Pons (tissue), 1 donor: ENCODE measurements at regions not wholly inside any gene's neighbourhood (a gene's known extent, or its start where the extent isn't known, plus 50 kb on each side); places are given as distances from the start of the nearest gene placed in this dataset.
"Not testable (repeated sequence)": the region's sequence is repeated elsewhere in the genome, so short reads cannot be mapped to it uniquely, and the experiment has no call there.

Experiments used
- DNase-seq: peaks from one replicate; pipeline ENCODE4 v3.0.0-alpha.2; 2016; ENCODE audit warnings: low spot score

DNA sequence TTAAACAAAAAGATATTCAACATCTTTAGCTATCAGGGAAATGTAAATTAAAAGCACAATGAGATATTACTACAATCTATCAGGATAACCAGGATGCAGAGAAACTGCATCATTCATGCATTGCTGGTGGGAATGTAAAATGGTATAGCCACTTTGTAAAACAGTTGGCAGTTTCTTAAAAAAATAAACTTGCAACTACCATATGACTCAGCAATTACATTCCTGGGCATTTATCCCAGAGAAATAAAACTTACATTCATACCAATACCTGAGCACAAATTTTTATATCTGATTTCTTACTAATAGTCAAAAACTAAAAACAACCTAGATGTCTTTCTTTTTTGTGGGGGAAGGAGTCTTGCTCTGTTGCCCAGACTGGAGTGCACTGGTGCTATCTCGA, 190.3 kb upstream of the TAB2 start:
- no peak for DNase-seq

DNA sequence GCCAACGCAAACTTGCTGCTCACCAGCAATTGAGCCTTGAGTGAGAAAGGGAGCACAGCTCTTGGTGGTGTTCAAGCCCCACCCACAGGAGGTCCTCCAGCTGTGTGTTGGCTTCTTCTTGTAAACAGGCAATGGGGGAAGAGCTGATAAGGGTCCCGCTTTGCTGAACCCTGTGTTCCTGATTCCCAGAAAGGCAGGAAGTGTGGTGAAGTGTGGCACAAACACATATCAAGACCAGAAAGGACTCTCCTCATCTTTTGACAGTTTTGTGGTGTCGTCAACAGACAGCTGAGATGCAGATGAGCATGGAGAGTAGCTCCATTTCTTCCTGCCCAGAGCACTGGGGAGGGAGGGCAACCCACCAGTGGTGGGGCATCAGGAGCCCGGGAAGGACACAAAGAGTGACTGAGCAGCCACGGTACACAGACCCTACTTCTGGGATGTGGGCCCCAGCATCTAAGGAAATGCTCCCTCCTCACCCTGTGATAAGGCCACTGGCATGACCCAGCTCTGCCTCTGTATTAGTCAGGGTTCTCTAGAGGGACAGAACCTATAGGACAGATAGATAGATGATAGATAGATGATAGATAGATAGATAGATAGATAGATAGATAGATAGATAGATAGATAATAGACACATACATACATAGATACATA, 188.9 kb upstream of the TAB2 start:
- no peak for DNase-seq

DNA sequence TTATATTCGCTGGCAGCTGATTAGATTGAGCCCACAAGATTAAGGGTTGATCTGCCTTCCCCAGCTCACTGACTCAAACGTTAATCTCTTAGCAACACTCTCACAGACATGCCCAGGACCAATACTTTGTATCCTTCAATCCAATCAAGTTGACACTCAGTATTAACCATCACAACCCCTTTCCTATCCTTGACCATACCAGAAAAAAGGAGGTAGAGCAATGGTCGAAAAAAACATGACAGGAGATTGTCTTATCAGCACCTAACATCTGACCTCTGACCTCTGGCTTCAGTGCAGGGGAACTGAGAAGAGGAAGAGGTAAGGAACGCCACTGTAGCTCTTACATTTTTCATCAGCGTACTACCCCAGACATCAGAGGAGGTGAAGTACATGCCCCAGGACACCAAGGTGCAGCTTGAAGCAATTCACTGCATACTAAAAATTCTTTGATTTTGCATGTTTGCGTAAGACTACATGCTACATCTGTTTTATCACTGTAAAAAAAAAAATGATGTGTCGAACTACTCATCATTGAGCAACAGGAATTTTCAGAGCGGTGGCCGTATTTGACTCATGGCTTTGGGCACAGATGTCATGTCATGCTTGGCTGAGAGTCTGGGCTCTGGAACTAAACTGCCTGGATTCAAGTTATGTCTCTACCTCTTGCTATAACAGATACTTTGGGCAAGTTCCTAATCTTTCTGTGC, 188.0 kb upstream of the TAB2 start:
- DNase-seq = no peak

DNA sequence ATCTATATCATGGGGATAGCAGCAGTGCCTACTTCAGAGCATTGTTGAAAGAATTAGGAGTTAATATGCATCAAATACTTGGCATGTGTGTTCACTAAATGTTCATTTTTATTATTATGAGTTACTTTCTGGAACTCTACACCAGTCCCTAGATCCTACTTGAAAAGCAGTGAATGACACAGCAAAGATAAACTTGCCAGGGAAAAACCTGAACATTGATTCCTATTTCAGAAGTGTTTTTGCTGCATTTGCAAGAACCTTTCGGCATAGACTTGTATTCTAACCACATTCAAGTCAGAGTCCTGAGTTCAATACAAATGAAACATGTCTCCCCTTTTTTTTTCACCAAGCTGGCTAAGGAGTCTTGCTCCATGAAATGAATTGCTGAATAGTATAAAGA, 187.4 kb upstream of the TAB2 start:
- no peak for DNase-seq

DNA sequence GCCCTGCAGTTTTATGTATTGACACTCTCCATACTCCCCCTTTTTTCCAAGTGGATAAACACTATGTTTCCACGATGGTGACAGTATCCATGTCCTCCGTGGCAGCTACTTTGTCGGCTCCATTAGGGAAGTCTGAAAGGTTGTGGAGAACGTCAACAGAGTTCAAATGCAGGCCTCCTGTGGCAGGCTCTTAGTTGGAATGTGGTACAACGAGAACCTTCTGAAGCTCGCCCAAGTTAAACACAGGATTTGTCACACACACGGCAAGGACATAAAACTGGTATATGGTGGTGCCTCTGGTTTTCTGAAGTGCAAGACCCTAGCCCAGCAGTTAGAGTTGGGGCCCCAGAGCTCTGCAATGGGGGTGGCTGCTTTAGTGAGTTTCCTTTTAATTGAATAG, 187.0 kb upstream of the TAB2 start:
- DNase-seq = no peak

DNA sequence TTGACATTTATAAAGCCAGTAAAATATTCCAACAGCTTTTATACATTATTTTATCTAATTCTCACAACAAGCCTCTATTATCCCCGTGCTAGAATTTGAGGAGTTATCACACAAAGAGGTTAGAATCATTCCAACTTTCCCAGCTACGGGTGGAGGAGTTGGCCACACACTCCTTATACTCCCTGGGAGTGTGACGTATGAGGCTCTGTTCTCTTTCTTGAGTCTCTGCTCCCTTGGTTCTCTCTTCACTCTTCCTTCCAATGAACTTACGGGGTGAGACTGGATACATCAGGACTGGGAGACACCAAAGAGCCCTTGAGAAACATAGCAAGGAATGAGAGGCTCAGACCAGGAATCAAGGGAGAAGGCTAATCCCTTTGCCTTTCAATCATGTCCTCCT, 185.6 kb upstream of the TAB2 start:
- DNase-seq = no peak

DNA sequence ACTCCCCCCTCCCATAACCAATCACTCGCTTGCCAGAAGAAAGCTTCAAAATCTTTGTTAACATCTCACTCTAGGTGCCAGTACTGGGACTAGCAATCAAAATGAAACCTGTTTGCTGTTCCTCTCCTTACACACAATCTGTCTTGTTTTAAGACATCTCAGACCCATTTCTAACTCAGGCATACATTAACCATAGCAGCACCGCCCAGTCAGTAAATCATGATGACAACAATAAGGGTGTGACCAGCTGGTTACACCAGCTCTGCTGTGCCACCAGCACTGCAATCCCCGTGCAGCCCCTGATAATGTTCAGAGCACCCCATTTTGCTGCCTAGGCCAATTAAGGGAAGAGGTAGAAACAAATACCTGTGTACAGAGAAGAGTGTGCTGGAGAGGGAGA, 185.2 kb upstream of the TAB2 start:
- DNase-seq = no peak

DNA sequence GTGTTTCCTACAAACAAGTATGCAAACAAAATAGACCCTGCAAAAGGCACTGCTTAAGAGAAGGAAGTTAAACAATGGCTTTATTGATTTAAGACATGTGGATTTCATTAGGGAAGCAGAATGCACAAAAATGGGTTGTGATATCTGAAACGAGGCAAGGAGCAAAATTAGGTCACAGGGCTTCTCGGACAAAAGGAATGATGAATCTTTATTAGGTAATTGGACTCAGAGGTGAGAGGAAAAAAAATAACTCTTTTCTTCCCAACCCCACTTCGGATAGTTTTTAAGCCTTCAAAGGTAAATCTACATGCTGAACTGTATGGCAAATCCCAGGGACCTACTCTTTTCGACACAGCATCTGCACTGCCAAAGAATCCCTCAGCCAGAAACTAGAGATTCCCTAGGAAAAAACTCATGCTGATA, 183.0 kb upstream of the TAB2 start:
- no peak for DNase-seq

DNA sequence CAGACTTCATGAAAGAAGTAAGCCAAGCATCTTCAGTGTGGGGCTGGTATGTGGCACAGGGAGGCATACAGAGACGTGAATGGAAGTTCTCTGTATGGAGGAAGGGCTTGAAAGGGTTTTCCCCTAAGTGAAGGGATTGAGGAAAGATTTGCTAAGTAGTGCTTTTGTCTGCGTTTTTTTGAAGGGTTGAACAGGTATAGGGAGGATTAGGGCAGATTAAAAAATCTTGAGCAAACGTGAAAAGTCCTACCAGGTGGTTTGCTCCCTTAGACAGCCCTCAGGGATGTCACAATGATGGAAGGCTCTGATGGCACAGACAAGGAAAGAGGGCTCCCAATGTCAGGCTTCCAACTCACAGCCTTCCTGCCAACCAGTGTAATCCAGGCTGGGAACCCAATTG, 181.7 kb upstream of the TAB2 start:
- no peak for DNase-seq

DNA sequence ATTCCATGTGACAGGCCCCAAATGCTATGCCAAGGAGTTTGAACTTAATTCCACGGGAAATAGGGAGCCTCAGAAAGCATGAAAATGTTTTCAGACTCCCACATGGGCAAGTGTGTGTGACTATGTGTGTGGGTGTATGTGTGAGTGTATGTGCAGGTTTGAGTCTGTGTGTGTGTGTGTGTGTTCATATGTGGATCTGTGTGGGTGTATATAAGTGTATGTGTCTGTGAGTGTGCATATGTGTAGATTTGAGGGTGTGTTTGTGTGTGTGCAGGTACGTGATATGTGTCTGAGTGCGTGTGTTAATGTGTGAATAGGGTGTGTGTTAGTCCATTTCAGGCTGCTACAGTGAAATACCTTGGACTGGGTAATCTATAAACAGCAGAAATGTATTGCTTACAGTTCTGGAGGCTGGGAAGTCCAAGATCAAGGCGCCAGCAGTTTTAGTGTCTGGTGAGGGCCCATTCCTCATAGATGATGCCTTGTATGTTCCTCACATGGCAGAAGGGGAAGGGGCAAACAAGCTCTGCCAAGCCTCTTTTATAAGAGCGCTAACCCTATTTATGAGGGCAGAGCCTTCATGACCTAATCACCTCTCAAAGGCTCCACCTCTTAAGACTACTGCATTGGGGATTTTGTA, 181.1 kb upstream of the TAB2 start:
- DNase-seq = no peak

DNA sequence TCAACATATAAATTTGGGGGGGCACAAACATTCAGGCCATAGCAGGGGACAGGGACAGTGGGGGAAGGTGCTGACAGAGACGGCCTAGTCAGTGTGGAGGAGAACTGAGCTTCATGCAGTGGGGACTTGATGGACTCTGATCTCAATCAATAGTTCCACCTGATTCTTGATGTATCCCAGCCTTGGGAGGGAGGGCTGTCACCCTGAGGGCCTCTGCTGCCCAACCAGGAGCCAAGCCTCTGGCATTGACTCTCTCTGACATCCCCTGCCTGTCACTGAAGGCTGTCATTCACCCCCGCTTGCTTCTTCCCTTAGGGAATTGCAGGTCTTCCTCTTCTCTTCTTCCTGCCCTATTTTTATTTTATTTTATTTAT, 180.6 kb upstream of the TAB2 start:
- DNase-seq = no peak

DNA sequence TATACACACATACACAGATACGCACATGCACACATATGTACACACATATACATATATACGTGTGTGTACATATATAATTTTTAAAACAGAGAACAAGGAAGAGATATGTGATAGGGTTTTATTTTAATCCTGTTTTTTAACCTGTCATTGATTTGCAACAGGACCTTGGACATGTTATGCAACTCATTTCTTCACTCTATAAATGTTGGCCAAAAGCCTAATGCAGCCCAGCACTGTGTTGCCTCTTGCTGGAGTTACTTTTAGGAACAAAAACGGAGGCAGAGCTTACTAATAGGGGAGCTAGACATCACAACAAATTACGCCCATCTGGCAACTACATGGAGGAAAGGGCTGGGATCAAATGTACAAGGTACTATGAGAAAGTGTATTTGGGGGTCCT, 179.9 kb upstream of the TAB2 start:
- no peak for DNase-seq

DNA sequence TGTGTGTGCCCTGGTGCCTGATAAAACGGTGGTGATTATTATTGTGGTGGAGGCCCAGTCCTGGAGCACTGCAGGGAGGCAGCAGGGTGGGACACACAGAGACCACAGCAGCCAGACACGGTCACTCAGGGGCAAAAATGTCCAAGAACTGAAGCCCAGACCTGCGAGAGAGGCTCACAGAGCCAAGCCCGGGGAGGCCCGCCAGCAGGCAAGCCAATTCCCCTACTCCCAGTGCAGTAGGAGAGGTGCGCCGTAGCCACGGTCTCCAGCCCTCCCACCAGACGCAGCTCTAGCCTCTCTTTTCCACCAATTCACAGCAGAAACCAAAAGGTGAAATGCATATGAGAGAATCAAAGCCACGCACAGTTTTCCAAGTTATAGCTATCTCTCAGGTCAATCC, 179.4 kb upstream of the TAB2 start:
- no peak for DNase-seq

DNA sequence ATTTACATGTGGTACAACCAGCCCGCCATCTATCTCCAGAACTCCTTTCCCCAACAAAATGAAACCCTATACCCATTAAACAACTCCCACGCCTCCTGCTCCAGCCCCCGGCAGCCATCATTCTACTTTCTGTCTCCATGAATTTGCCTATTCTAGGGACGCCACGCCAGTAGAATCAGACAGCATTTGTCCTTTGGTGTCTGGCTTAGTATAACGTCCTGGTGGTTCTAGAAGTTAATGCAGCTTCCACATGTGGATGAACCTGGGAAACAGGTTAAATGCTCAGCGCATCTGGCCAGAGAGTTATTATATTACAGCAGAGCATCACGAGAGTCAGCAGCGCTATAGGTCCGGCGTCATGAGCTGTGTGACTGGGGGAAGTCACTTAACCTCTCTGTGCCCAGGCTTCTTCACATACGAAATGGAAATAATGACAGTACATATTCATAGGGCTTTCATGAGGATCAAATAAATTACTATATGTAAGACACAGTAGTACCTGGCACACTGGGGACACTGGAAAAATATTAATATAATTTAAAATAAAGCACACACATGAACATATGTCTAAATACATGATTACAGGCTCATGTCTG, 178.7 kb upstream of the TAB2 start:
- DNase-seq = no peak

DNA sequence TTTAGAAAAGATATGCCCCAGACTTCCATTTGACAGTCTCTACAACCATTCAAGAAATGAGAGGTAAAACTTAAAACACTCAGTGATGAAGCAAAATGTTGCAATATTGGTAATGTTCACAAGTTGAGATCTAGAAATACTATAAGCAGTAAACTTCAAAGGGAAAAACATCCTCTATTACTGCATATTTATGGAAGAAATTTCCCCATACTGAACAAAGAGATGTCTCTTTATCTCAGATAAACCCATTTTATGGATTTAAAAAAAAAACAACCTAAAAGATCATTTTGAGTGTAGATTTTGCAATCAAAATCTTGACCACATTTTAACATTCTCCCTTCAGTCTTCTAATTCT, 177.8 kb upstream of the TAB2 start:
- DNase-seq = no peak

DNA sequence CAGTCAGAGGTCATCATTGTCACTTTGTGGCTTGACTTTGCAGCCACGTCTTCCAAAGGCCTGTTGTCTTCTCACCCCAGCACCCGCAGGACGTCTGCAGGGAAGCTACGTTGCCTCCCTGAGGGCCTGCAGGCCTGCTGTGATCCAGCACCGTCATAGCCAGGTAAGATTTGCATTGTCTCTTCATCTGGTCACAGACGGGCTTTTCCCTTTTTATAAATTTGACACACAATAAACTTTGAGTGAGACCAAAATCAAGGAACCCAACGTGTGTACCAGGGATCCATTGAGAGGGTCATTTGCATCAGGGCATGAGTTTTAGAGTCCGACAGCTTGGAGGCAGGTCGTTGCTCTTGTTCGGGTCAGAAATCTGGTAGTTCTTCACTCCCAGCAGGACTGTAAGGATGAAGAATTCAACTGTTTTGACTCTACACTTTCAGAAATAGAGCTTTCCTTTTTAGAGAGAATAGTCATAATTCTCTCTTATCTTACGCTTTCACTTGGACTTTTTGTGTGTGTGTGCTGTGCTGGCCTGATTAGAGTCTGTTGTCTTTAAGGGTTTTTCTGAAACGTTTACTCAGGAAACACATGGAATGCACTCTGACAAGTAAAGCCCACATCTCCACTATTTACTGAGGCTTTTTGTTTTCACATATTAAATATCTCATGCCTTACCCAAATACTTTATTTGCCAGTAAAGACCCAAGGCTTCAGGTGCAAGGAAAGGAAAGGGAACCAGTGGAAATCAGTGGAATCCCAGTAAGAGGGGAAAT, 177.2 kb upstream of the TAB2 start:
- DNase-seq = no peak

DNA sequence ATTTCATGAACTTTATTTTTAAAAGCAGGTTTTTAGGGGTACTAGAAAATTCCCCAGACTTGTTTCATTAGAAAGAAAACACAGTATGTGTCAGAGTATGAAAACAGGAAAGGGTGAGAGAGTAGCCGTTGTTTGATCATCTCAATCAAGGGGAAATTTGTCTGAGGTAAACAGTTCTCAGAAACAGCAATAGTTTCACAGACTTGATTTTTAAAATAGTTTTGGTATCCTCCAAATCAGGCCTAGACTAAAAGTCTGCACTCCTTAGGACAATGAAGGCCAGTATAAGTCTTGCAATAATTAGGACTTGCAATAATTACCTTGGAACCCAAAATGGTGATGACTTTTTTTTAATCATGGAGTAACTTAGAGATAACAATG, 176.6 kb upstream of the TAB2 start:
- DNase-seq = no peak

DNA sequence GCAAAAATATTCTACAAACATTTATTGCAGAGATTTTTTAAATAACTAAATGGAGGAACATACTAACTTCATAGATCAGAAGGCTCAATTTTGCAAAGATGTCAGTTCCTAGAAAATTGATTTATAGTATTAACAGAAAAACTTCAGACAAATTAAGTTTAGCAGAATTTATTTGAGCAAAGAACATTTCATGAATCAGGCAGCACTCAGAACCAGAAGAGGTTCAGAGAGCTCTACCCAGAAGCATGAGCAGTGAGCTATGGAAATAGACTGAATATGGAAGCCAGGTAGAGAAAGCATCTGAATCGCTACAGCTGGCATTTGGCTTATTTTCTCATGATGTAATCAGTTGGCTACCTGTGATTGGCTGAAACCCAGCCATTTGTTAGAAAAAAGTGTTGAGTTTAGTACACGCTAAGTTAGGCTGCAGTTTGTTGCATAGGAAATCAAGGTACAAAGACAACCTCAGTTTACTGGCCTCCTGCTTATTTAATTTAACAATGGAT, 174.5 kb upstream of the TAB2 start:
- DNase-seq = no peak

DNA sequence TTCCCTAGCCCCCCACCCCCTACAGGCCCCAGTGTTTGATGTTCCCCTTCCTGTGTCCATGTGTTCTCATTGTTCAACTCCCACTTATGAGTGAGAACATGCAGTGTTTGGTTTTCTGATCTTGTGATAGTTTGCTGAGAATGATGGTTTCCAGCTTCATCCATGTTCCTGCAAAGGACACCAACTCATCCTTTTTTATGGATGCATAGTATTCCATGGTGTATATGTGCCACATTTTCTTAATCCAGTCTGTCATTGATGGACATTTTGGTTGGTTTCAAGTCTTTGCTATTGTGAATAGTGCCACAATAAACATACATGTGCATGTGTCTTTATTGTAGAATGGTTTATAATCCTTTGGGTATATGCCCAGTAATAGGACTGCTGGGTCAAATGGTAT, 171.7 kb upstream of the TAB2 start:
- DNase-seq = not testable (repeated sequence)

DNA sequence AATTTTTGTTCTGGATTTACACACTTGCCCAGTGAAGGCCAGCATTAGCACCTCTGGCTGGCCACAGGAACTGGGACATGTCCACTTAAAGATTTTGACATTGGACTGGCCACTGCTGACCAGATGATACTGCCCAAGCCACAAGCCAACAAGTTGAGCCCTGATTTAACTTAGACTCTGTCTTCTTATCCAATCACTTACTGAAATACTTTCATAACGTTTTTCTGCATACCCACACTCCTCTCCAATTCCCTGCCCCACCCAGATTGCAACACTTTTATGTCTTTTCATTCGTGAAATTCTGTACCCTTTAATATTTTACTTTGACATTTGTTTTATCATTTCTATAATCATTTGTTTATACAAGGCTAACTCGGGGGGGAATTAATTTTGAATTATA, 170.3 kb upstream of the TAB2 start:
- DNase-seq = no peak

DNA sequence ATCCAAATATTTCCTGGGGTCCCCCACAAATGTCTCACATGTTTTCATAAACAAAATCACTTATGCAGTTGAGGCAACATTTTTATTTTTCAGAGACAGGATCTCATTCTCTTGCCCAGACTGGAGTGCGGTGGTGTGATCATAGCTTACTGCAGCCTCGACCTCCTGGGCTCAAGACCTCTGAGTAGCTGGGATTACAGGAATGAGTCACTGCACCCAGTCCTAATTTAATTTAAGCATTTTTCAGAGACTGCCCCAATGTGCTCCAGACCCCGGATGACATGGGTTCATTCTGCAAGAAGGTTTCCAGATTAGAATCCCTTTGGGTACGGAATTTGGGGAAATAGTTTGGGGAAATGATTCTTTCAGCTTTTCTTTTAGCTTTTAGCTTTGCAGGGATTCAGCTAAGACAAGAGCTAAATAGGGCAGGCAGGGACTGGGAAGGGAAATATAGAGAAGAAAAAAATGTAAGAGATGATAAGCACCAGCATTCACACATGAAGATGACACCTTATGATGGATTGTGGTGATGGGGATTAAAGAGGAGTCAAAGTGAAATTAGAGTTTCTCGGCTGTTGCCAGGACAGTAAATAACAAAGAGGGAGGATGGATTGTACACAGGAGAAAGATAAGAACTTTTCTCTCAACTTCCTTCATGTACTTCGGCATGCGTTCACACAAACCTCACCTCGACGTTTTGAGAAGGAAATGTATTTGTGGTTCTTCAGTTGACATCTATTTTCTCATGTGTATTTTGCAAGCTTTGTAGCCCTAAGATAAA, 169.4 kb upstream of the TAB2 start:
- no peak for DNase-seq

DNA sequence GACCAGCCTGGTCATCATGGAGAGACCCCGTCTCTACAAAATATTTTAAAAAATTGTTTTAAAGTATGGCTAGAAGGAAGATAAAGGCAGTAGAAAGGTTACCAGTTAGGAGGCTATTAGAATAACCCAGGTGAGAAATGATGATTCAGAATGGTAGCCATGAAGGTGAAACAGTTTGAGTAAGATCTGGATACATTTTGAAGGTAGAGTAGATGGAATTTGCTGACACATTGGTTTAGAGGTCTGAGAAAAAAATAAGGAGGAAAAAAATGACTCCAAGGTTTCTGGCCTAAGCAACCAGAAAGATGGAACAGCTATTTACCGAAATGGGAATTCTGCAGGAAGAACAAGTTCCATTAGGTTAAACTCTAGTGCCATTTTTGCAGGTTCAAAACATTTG, 167.9 kb upstream of the TAB2 start:
- DNase-seq = no peak
